HepG2 (cell line): ENCODE measurements at regions not wholly inside any gene's neighbourhood (a gene's known extent, or its start where the extent isn't known, plus 50 kb on each side); places are given as distances from the start of the nearest gene placed in this dataset.

ENCODE experiments used
- BCL6 ChIP-seq: IDR thresholded peaks from 2 replicates; pipeline ENCODE4 v1.6.1; 2016; ENCODE audit warnings: missing genetic modification reagents, missing compliant biosample characterization
- HDAC1 ChIP-seq: sonication (generic); formaldehyde crosslinking; IDR thresholded peaks from 2 replicates; pipeline ENCODE4 v1.5.1; 2020; ENCODE audit warnings: mild to moderate bottlenecking, missing genetic modification reagents
- HDAC2 ChIP-seq: sonication (generic); formaldehyde crosslinking; IDR thresholded peaks from 2 replicates; pipeline ENCODE4 v1.4.0; 2020; ENCODE audit warnings: missing genetic modification reagents
- HIVEP1 ChIP-seq: sonication (generic); formaldehyde crosslinking; IDR thresholded peaks from 2 replicates; pipeline ENCODE4 v1.4.0; 2020; ENCODE audit warnings: mild to moderate bottlenecking, missing genetic modification reagents
- MAFK ChIP-seq, 2 experiments: IDR thresholded peaks in 1 of 2; conservative IDR thresholded peaks in 1 of 2; 2 replicates each; pipeline ENCODE4 v1.6.1; 2011; ENCODE audit warnings: improper control_type of control experiment in 2 of 2, low read length in 2 of 2
- NFKB2 ChIP-seq: sonication (generic); formaldehyde crosslinking; IDR thresholded peaks from 2 replicates; pipeline ENCODE4 v1.4.0; 2020; ENCODE audit warnings: missing genetic modification reagents, borderline replicate concordance
- NR1H2 ChIP-seq: sonication (generic); formaldehyde crosslinking; IDR thresholded peaks from 2 replicates; pipeline ENCODE4 v1.8.1; 2022; ENCODE audit warnings: low read depth, missing genetic modification reagents, borderline replicate concordance
- NR2C2 ChIP-seq: sonication (generic); formaldehyde crosslinking; IDR thresholded peaks from 2 replicates; pipeline ENCODE4 v1.4.0; 2020; ENCODE audit warnings: missing genetic modification reagents, mild to moderate bottlenecking, moderate library complexity, borderline replicate concordance
- NR2F1 ChIP-seq, 2 experiments: fragments of 450-650 bp in 1 of 2; formaldehyde crosslinking in 1 of 2; IDR thresholded peaks; 2 replicates each; pipeline versions ENCODE4 v1.5.0 to v1.6.1; 2016 to 2020; ENCODE audit warnings: mild to moderate bottlenecking in 1 of 2, missing compliant biosample characterization in 1 of 2, missing genetic modification reagents in 1 of 2, moderate library complexity in 1 of 2
- PATZ1 ChIP-seq: sonication (generic); formaldehyde crosslinking; IDR thresholded peaks from 2 replicates; pipeline ENCODE4 v1.4.0; 2020; ENCODE audit warnings: missing genetic modification reagents
- PHF5A ChIP-seq: IDR thresholded peaks from one replicate; pipeline ENCODE4 v1.6.1; 2018; ENCODE audit warnings: low read depth, missing genetic modification reagents; ENCODE audit not compliant: unreplicated experiment
- RBFOX2 ChIP-seq: fragments of 200-400 bp; formaldehyde crosslinking; IDR thresholded peaks from 2 replicates; pipeline ENCODE4 v1.6.1; 2017; ENCODE audit warnings: low read depth, mild to moderate bottlenecking, low read length
- REPIN1 ChIP-seq: sonication (generic); formaldehyde crosslinking; IDR thresholded peaks from 2 replicates; pipeline ENCODE4 v1.8.0; 2022; ENCODE audit warnings: missing genetic modification reagents, low read depth, mild to moderate bottlenecking, borderline replicate concordance
- SAP130 ChIP-seq: IDR thresholded peaks from 2 replicates; pipeline ENCODE4 v1.6.1; 2016; ENCODE audit warnings: low read depth
- SCMH1 ChIP-seq: sonication (generic); formaldehyde crosslinking; IDR thresholded peaks from 2 replicates; pipeline ENCODE4 v1.9.0; 2021; ENCODE audit warnings: missing genetic modification reagents, mild to moderate bottlenecking, borderline replicate concordance
- SRF ChIP-seq: IDR thresholded peaks from 2 replicates; pipeline ENCODE4 v1.6.1; 2011; ENCODE audit warnings: mild to moderate bottlenecking, low read depth, low read length, moderate library complexity
- SSRP1 ChIP-seq: IDR thresholded peaks from 2 replicates; pipeline ENCODE4 v1.6.1; 2016; ENCODE audit warnings: control low read depth
- ZKSCAN8 ChIP-seq: IDR thresholded peaks from 2 replicates; pipeline ENCODE4 v1.6.1; 2016; ENCODE audit warnings: borderline replicate concordance, missing genetic modification reagents, missing compliant biosample characterization
- ZMYM2 ChIP-seq: sonication (generic); formaldehyde crosslinking; IDR thresholded peaks from 2 replicates; pipeline ENCODE4 v1.8.0; 2022; ENCODE audit warnings: mild to moderate bottlenecking, missing genetic modification reagents
- ZNF160 ChIP-seq: sonication (generic); formaldehyde crosslinking; IDR thresholded peaks from 2 replicates; pipeline ENCODE4 v1.8.0; 2022; ENCODE audit warnings: mild to moderate bottlenecking, inconsistent platforms, missing genetic modification reagents
- ZNF251 ChIP-seq: sonication (generic); formaldehyde crosslinking; IDR thresholded peaks from 2 replicates; pipeline ENCODE4 v1.9.0; 2021; ENCODE audit warnings: mild to moderate bottlenecking, missing genetic modification reagents
- ZNF350 ChIP-seq: sonication (generic); formaldehyde crosslinking; IDR thresholded peaks from 2 replicates; pipeline ENCODE4 v1.4.0; 2020; ENCODE audit warnings: mild to moderate bottlenecking, low read depth, missing genetic modification reagents, borderline replicate concordance
- ZNF430 ChIP-seq: sonication (generic); formaldehyde crosslinking; IDR thresholded peaks from 2 replicates; pipeline ENCODE4 v1.9.0; 2021; ENCODE audit warnings: mild to moderate bottlenecking, missing genetic modification reagents
- ZNF614 ChIP-seq: IDR thresholded peaks from 2 replicates; pipeline ENCODE4 v1.6.1; 2018; ENCODE audit warnings: missing biosample characterization, missing genetic modification reagents, inconsistent platforms, borderline replicate concordance
- ZNF616 ChIP-seq: sonication (generic); formaldehyde crosslinking; IDR thresholded peaks from 2 replicates; pipeline ENCODE4 v1.5.0; 2020; ENCODE audit warnings: low read depth, mild to moderate bottlenecking, missing genetic modification reagents
- ZNF879 ChIP-seq: sonication (generic); formaldehyde crosslinking; IDR thresholded peaks from 2 replicates; pipeline ENCODE4 v1.8.1; 2023; ENCODE audit warnings: missing genetic modification reagents
- TF ChIP-seq, protein P1 (sequence below): sonication (generic); formaldehyde crosslinking; IDR thresholded peaks from 2 replicates; pipeline ENCODE4 v1.5.0; 2020; ENCODE audit warnings: mild to moderate bottlenecking, missing genetic modification reagents, borderline replicate concordance

DNA sequence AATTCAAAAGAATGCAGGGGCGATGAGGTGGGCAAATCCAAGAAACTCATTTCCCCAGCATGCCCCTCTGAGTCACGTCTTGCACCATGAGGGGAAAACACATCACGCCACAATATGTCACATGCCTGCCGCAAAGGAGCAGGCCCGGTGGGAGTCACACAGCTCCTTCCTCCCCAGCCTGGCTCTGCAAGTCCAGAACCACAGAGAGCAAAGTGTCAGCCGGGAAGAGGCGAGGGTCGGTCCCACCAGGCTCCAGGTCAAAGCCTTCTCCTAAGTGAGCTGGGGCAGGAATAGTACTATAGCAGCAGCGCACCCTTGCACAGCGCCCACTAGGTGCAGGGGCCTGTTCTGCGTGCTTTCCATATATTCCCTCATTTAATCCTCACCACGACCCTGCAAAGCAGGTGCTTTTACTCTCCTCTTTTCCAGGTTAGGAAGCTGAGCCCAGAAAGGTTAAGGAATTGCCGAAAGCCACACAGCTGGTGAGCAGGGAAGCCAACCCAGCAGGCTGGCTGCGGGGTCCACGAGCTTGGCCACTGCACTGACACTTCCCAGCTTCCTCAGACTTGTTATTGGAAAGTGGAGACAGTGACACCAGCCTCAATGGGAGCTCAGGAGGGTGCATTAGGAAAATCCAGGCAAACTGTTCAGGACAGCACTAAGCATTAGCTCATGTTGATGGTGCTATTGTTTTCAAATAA lies 94.0 kb upstream of the ZMIZ1 start (continued):
- TF ChIP-seq HIVEP1 (CRISPR knock-in tag) (peak; percentile 77), SSRP1 (CRISPR knock-in tag) (0 out of 2 replicates have a peak, but pooled peaks have one; percentile 72), BCL6 (CRISPR knock-in tag) (peak; percentile 31; the same call in 1 of the 2 replicates), SAP130 (CRISPR knock-in tag) (peak; percentile 43; the same call in 1 of the 2 replicates), ZNF430 (CRISPR knock-in tag) (peak; percentile 80; the same call in 1 of the 2 replicates), NR1H2 (CRISPR knock-in tag) (peak; percentile 68; the same call in 1 of the 2 replicates), HDAC1 (CRISPR knock-in tag) (no peak), HDAC2 (CRISPR knock-in tag) (peak; percentile 51; the same call in 1 of the 2 replicates), ZNF614 (CRISPR knock-in tag) (no peak), NR2F1 (CRISPR knock-in tag; IDR thresholded peaks at IDR 0.05) (peak in 1 of 2 experiments; percentile 12; a peak in 1 of 4 replicates), ZNF879 (CRISPR knock-in tag) (no peak), ZNF251 (0 out of 2 replicates have a peak, but pooled peaks have one; percentile 38), SCMH1 (CRISPR knock-in tag) (no peak), ZNF160 (peak; percentile 43; the same call in 1 of the 2 replicates), NR2C2 (CRISPR knock-in tag) (no peak), ZKSCAN8 (CRISPR knock-in tag) (0 out of 2 replicates have a peak, but pooled peaks have one; percentile 17), ZNF350 (peak; percentile 42; the same call in 1 of the 2 replicates), PHF5A (CRISPR knock-in tag) (peak; percentile 78), REPIN1 (CRISPR knock-in tag) (no peak), RBFOX2 (peak; percentile 63), ZMYM2 (CRISPR knock-in tag) (0 out of 2 replicates have a peak, but pooled peaks have one; percentile 40), MAFK (conservative IDR thresholded peaks at IDR 0.05 in 1 of 2, IDR thresholded peaks at IDR 0.05 in 1 of 2; ENCODE audit: low read length in 2 of 2) (no peak), PATZ1 (CRISPR knock-in tag) (peak; percentile 59), ZNF616 (CRISPR knock-in tag) (no peak), SRF (no peak), NFKB2 (CRISPR knock-in tag) (peak; percentile 39; the same call in 1 of the 2 replicates)
- TF ChIP-seq, protein P1, sequence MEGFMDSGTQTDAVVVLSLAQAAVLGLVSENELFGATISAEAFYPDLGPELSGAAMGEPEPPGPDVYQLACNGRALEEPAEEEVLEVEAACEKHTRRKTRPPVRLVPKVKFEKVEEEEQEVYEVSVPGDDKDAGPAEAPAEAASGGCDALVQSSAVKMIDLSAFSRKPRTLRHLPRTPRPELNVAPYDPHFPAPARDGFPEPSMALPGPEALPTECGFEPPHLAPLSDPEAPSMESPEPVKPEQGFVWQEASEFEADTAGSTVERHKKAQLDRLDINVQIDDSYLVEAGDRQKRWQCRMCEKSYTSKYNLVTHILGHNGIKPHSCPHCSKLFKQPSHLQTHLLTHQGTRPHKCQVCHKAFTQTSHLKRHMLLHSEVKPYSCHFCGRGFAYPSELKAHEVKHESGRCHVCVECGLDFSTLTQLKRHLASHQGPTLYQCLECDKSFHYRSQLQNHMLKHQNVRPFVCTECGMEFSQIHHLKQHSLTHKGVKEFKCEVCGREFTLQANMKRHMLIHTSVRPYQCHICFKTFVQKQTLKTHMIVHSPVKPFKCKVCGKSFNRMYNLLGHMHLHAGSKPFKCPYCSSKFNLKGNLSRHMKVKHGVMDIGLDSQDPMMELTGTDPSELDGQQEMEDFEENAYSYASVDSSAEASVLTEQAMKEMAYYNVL (CRISPR knock-in tag): peak; percentile 17; the same call in 1 of the 2 replicates
